Activated T-cell treated with anti-CD3 and anti-CD28 coated beads, Interleukin-2, amount 50 U/mL, for 1 hour (primary cell): ENCODE measurements at regions not wholly inside any gene's neighbourhood (a gene's known extent, or its start where the extent isn't known, plus 50 kb on each side); places are given as distances from the start of the nearest gene placed in this dataset.
"Not testable (repeated sequence)": the region's sequence is repeated elsewhere in the genome, so short reads cannot be mapped to it uniquely, and the experiment has no call there.

ENCODE experiments used
- DNase-seq: peaks from one replicate; pipeline ENCODE4 v3.0.0-alpha.2; 2020

GRCh38 chr10:90288391-90288933, 569.4 kb downstream of the HTR7 start:
- no peak for DNase-seq

- no peak for DNase-seq
These were observed 568.8 kb downstream of the HTR7 start for GRCh38 chr10:90289037-90289436.

DNA sequence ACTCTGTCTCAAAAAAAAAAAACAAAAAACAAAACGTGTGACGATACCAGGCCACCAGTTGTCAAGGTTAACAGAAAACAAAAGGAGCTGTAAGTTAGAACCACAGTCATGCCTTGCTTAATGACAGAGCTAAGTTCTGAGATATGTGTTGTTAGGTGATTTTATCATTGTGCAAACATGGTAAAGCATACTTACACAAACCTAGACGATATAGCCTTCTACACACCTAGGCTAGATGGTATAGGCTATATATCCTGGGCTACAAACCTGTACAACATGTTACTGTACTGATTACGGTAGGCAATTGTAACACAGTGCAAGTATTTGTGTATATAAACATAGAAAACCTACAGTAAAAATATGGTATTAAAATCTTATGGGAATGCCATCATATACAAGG, 564.2 kb downstream of the HTR7 start:
- no peak for DNase-seq

DNA sequence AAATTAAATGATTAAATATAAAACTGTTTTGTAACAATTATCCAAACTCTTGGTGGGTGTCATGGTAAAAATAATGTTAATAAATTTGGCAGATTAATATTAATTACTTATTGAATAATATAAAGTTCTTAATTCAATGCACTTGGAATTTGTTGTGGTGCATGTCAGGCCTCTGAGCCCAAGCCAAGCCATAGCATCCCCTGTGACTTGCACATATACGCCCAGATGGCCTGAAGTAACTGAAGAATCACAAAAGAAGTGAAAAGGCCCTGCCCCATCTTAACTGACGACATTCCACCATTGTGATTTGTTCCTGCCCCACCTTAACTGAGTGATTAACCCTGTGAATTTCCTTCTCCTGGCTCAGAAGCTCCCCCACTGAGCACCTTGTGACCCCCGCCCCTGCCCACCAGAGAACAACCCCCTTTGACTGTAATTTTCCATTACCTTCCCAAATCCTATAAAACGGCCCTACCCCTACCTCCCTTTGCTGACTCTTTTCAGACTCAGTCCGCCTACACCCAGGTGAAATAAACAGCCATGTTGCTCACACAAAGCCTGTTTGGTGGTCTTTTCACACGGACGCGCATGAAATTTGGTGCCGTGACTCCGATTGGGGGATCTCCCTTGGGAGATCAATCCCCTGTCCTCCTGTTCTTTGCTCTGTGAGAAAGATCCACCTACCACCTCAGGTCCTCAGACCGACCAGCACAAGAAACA, 562.9 kb downstream of the HTR7 start:
- DNase-seq, result not testable (repeated sequence)

- not testable (repeated sequence) for DNase-seq
These were observed 555.8 kb downstream of the HTR7 start for GRCh38 chr10:90302031-90302430.

GRCh38 chr10:90302758-90303481, 554.9 kb downstream of the HTR7 start:
- no peak for DNase-seq

DNA sequence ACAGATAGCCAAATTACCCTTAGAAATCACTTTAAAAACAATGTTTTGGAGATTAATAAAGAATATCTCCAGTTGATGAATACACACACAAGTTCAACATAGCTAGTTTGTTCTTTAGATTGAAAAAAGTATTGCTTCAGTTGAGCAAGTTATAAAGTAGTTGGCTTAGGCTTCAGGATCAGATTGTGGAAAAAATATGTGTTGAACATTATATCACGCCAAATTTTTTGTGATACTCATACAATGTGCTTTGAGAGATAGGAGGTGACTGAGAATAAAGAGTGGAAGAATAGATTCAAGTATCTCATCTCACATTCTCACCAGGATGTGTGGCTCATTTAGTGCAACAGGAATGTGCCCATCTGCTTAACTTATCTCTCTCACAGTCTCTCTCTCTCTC, 553.3 kb downstream of the HTR7 start:
- DNase-seq, result no peak

DNA sequence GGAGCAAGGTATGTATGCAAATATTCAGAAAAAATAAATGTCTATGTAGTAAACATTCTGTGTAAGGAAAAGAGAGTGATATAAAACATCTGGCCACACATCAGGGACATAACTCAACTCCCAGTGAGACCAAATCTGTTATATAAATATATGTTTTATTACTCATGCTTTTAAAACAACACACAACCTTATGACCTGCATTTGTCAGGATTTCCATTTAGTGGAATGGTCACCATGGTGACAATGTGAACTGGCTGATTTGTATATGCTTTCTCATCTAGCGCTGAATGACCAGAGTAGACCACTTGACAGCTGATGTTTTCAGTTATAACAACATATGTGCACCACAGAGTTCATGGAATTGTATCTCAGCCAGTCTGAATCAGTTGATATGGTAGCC, 551.7 kb downstream of the HTR7 start:
- no peak for DNase-seq

DNA sequence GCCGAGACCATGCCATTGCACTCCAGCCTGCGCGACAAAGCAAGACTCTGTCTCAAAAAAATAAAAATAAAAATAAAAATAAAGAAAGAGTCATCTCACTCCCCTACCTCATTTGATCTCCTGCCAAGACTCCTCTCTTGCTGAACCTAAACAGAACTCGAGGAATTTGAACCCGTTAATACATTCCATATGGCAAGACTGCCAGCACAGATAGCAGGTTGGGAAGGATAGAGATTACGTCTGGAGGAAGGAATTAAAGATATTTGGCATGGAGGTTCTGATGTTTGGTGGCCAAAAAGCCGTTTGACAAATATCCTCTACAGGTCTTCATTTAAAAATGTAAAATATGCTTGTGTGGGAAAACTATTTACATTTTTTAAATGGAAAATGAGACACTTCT, 549.6 kb downstream of the HTR7 start:
- DNase-seq, result no peak

DNA sequence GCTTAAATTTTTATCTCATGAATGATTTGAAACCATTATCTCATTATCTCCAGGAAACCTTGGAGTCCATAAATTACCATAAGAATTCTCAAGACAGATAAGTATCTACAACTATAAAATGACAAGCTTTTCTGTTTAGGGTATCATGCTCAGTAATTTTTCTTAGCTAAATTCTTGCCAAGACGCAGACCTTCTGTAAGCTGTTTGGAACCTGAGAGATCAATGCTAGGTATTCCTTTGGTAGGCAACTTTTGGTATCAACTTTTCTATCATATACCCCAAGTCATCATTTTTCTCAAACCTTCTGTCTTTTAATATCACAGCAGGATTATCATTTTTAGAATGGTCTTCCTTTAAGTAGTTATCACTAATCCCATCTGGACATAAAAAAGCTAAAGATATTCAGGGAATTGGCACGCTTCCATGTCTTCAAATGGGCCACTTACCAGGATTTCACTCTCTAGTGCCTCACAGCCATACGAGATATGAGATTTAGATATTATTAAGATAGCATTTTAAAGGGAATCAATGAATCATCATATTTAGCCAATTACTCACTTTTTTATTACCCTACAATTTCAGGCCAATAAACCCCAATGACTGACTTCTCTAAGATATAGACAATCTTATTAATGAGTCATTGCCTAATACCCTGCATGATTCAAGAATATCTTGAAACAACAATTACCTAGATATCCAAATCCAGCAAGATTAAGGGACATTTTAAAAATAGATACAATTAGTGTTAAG, 544.1 kb downstream of the HTR7 start:
- DNase-seq, result no peak

- DNase-seq, result no peak
These were observed 543.1 kb downstream of the HTR7 start for GRCh38 chr10:90314718-90315117.

GRCh38 chr10:90317172-90317571, 540.7 kb downstream of the HTR7 start:
- no peak for DNase-seq

- no peak for DNase-seq
These were observed 539.2 kb downstream of the HTR7 start for GRCh38 chr10:90318659-90319058.

DNA sequence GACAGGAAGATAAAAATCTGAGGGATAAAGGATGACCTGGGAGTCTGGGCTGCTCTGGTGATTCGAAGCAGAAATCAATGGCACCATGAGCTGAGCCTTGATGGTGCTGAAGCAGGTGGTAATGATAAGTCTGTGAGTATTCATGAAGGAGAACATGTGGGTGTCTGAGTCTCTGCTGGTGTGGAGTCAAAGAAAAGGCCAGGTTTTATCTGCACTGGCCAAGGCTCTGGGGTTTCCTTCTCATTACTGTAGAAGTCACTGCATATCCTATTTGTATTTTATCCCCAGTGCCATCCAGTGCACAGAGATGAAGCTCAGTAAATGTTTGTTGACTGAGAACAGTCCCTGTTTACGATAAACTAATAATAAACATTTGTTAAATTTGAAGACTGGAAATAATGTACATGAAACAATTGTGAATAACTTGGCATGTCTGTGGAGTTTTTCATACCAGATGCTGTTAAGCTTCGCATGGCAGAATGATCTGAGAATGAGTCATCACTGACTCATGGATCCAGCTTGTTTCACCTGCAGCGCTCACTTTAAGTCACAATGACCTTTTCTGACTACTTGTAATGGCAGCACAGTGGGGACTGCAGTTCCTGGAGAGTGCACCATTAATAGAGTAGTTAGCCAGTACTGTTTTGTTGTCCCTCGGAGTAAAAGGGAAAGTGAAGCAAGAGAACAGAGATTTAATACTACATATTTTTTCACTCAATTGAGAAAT, 538.5 kb downstream of the HTR7 start:
- DNase-seq, result no peak

GRCh38 chr10:90321132-90321816, 536.6 kb downstream of the HTR7 start:
- no peak for DNase-seq

GRCh38 chr10:90326498-90327267, 531.2 kb downstream of the HTR7 start:
- no peak for DNase-seq

DNA sequence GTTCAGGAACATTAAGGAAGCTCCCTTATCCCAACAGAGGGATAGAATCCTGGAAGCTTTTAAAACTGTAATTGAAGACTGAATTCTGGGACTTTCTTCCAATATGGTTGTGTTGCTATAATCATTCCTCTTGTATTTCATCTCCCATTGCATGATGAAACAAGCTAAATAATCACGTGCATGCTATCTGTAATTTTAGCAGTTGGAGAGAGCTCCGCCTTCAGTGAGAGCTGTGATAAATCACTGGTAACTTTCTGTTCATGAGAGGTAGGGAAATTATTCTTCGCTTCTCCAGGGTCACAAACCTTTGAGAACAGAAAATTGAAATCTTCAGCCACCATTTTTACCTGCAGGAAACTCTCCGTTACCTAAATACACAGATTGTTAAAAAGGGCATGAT, 530.2 kb downstream of the HTR7 start:
- DNase-seq, result no peak

DNA sequence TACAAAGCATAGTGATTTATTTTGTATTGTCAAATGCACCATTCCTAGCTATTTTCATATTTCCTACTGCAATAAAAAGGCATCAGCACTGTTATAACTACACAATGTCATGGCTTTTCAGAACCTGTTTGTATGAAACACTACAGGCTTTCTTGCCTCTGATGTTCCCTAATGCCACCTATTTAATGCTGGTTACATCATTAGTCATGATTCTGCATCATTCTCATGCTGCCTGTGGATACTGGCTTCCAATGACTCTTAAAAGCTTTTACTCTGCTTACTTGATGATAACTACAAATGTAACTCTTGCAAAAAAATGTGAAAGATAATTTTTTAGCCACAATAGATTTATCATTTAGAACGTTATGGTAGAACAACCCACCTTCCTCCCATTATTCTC, 529.4 kb downstream of the HTR7 start:
- DNase-seq, result no peak

DNA sequence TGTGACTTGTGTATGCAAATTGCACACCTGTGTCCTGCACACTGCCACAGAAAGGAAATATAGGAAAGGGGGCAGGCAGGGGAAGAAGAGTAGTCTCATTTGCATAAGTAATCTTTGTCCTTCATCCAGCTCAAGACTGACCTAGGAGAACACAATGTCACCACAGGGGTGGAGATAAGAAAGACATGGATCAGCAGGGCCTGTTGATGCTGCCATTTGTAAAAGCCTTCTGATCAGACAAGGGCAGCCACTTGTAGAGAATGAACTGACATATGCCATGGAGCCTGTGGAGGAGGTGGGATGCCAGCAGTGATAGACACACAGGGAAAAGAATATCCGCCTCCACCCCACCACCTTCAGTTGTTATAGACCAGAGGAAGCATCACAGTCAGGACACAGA, 528.9 kb downstream of the HTR7 start:
- no peak for DNase-seq

DNA sequence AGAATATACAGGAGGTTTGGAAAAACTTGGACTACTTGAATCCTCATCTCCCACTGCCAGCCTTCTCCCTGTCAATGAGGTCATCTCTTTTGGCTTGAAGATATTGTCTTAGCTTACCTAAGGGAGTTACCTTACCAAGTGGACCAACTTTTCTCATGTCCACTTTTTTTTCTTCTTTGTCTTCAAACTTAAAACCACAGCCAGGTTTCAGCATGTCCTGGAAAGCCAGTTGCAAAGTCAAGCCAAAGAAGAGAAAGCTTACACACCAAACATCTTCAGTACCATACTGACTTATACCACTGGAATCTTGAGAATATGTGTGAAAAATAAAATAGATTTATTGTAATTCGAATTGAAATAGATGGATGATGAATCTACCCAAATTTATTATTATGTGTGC, 520.5 kb downstream of the HTR7 start:
- no peak for DNase-seq

- no peak for DNase-seq
These were observed 515.4 kb downstream of the HTR7 start for GRCh38 chr10:90342480-90342879.

GRCh38 chr10:90344226-90344625, 513.6 kb downstream of the HTR7 start:
- DNase-seq, result no peak
